H54 (cell line): ENCODE measurements at regions not wholly inside any gene's neighbourhood (a gene's known extent, or its start where the extent isn't known, plus 50 kb on each side); places are given as distances from the start of the nearest gene placed in this dataset.

Experiments
- DNase-seq: peaks from one replicate; pipeline ENCODE4 v3.0.0; 2011; ENCODE audit warnings: low spot score, mixed read lengths; ENCODE audit not compliant: insufficient read length
- FAIRE-seq: peaks from 3 replicates; lab custom pipeline; 2011; peaks lifted over from hg19 to GRCh38; lab: Jason Lieb, UNC
- POLR2A ChIP-seq: IDR thresholded peaks from 2 replicates; pipeline ENCODE4 v1.6.1; 2011; ENCODE audit warnings: low read depth, mild to moderate bottlenecking, low read length

GRCh38 chr2:212665948-212666347 is 127.3 kb upstream of the ERBB4 start:
- no peak for DNase-seq
- no peak for FAIRE-seq
- no peak for TF ChIP-seq POLR2A

- FAIRE-seq, result no peak
- no peak for TF ChIP-seq POLR2A
Observed at GRCh38 chr2:212659441-212659840, 120.8 kb upstream of the ERBB4 start.

GRCh38 chr2:212649646-212650045 is 111.0 kb upstream of the ERBB4 start:
- TF ChIP-seq POLR2A, result no peak
- FAIRE-seq (no peak), DNase-seq (no peak)

More at GRCh38 chr2:212659441-212659840, 120.8 kb upstream of the ERBB4 start:
- DNase-seq, result no peak

- FAIRE-seq (peak; percentile 98), DNase-seq (peak; percentile 13)
- no peak for TF ChIP-seq POLR2A
Observed at GRCh38 chr2:212646698-212647366, 108.2 kb upstream of the ERBB4 start.

GRCh38 chr2:212644195-212644837 is 105.7 kb upstream of the ERBB4 start:
- TF ChIP-seq POLR2A, result no peak
- no peak for FAIRE-seq
- DNase-seq, result no peak

GRCh38 chr2:212640428-212640827 is 101.8 kb upstream of the ERBB4 start:
- no peak for TF ChIP-seq POLR2A
- DNase-seq (no peak), FAIRE-seq (no peak)

GRCh38 chr2:212638694-212639093 is 100.1 kb upstream of the ERBB4 start:
- no peak for TF ChIP-seq POLR2A
- FAIRE-seq, result no peak
- DNase-seq, result no peak

GRCh38 chr2:212628586-212628985 is 90.0 kb upstream of the ERBB4 start:
- no peak for FAIRE-seq
- no peak for DNase-seq
- no peak for TF ChIP-seq POLR2A

GRCh38 chr2:212626371-212626918 is 87.8 kb upstream of the ERBB4 start:
- no peak for FAIRE-seq
- TF ChIP-seq POLR2A, result no peak
- no peak for DNase-seq

GRCh38 chr2:212619954-212620353 is 81.4 kb upstream of the ERBB4 start:
- FAIRE-seq, result no peak
- no peak for DNase-seq
- no peak for TF ChIP-seq POLR2A

- TF ChIP-seq POLR2A, result no peak
- FAIRE-seq (no peak), DNase-seq (no peak)
Observed at GRCh38 chr2:212618636-212619035, 80.0 kb upstream of the ERBB4 start.

GRCh38 chr2:212610872-212611425 is 72.3 kb upstream of the ERBB4 start:
- no peak for TF ChIP-seq POLR2A
- no peak for DNase-seq
- FAIRE-seq, result no peak

- DNase-seq, result no peak
- FAIRE-seq, result no peak
- no peak for TF ChIP-seq POLR2A
Observed at GRCh38 chr2:212609479-212609878, 70.9 kb upstream of the ERBB4 start.

- TF ChIP-seq POLR2A, result no peak
- no peak for DNase-seq
- no peak for FAIRE-seq
Observed at GRCh38 chr2:212607080-212607479, 68.5 kb upstream of the ERBB4 start.

GRCh38 chr2:212606232-212606631 is 67.6 kb upstream of the ERBB4 start:
- DNase-seq (no peak), FAIRE-seq (no peak)
- no peak for TF ChIP-seq POLR2A
